ENCODE measurements at regions not wholly inside any gene's neighbourhood (a gene's known extent, or its start where the extent isn't known, plus 50 kb on each side); places are given as distances from the start of the nearest gene placed in this dataset.

GRCh38 chr1:239274242-239274830, 112.0 kb upstream of the CHRM3 start:
- TF ChIP-seq CTCF (IDR thresholded peaks at IDR 0.05) (no peak), POLR2A (IDR thresholded peaks at IDR 0.05; ENCODE audit: low read length) (no peak), EP300 (IDR thresholded peaks at IDR 0.05) (no peak), PHF8 (IDR thresholded peaks at IDR 0.05; ENCODE audit: borderline replicate concordance, low read depth) (no peak), HDAC2 (IDR thresholded peaks at IDR 0.05) (no peak), MAFK (IDR thresholded peaks at IDR 0.05; ENCODE audit: partially characterized antibody) (no peak), HOXA7 (CRISPR knock-in tag; IDR thresholded peaks at IDR 0.05) (no peak)
